GM12875 (cell line): ENCODE measurements at regions not wholly inside any gene's neighbourhood (a gene's known extent, or its start where the extent isn't known, plus 50 kb on each side); places are given as distances from the start of the nearest gene placed in this dataset.

ENCODE experiments used
- H3K4me3 ChIP-seq: one replicate; pipeline ENCODE4 v1.5.1; 2011; ENCODE audit warnings: low read depth, low read length, control low read depth
- CTCF ChIP-seq: IDR thresholded peaks from 2 replicates; pipeline ENCODE4 v1.5.1; 2011; ENCODE audit warnings: low read depth, mild to moderate bottlenecking, control low read depth, inconsistent platforms, low read length, moderate library complexity, borderline replicate concordance; ENCODE audit not compliant: insufficient read depth

- no peak overlapping the region for H3K4me3 ChIP-seq
- no peak for TF ChIP-seq CTCF
Observed at GRCh38 chr21:22096314-22096713, 1098.1 kb downstream of the NCAM2 start.

DNA sequence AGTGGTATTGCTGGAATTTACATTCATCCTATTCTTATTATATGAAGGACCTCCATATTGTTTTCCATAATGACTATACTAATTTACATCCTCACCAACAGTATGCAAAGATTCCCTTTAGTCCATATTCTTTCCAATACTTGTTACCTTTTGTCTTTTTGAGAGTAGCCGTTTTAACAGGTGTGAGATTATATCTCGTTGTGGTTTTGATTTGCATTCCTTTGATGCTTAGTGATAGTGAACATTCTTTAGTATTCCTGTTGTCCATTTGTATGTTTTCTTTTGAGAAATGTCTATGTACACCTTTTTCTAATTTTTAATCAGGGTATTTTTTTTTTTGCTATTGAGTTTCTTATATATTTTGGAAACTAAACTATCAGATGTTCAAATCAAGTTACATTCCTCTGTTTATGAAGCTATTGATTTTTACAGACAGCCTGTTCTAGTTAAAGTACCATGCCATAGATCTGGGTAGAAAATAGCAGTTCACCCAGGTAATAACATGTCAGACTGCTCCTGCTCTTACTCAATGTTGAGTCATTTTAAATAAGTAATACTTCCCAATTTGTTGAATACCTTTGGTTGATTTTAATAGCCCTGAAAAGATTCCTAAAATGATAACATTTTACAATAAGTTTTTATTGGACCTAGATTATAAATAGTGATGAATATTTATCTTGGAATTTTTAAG, 1108.7 kb downstream of the NCAM2 start:
- no peak overlapping the region for H3K4me3 ChIP-seq
- no peak for TF ChIP-seq CTCF

DNA sequence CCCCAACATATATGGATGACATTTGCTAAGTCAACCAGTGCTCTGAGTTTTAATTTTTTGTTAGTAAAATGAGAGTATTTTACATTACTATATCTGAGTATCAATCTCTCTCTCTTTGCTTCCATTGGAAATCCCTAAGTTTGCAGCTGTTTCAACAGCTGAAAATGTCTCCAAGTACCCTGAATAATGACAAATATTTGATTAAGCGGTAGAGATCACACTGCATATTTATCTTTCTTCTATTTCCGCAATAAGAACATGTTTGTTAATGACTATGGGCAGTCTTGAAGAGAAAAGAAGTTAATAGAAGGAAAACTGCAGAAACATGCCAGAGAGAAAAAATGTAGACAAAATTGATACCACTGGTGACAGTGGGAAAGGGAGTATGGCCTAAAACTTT, 1117.5 kb downstream of the NCAM2 start:
- no peak for TF ChIP-seq CTCF
- no peak overlapping the region for H3K4me3 ChIP-seq

GRCh38 chr21:22120616-22121266, 1122.5 kb downstream of the NCAM2 start:
- H3K4me3 ChIP-seq = no peak overlapping the region
- TF ChIP-seq CTCF = no peak

GRCh38 chr21:22125581-22125980, 1127.4 kb downstream of the NCAM2 start:
- no peak for TF ChIP-seq CTCF
- no peak overlapping the region for H3K4me3 ChIP-seq

- no peak for TF ChIP-seq CTCF
- no peak overlapping the region for H3K4me3 ChIP-seq
Observed at GRCh38 chr21:22128671-22129070, 1130.5 kb downstream of the NCAM2 start.
